Spinal cord (tissue), 9 donors: ENCODE measurements at regions not wholly inside any gene's neighbourhood (a gene's known extent, or its start where the extent isn't known, plus 50 kb on each side); places are given as distances from the start of the nearest gene placed in this dataset.
"Not testable (repeated sequence)": the region's sequence is repeated elsewhere in the genome, so short reads cannot be mapped to it uniquely, and the experiment has no call there.

Experiments
- DNase-seq, 6 donors: peaks; one replicate each; pipeline versions ENCODE4 v3.0.0 to v3.0.0-alpha.2; 2013 to 2015; ENCODE audit warnings: low spot score in 6 of 6, low read depth in 4 of 6
- H3K27ac ChIP-seq: one replicate; pipeline ENCODE4 v1.5.1; 2013; ENCODE audit warnings: low read depth, low read length, control low read depth
- H3K27me3 ChIP-seq: one replicate; pipeline ENCODE4 v1.6.1; 2013; ENCODE audit warnings: low read length; ENCODE audit not compliant: control insufficient read depth, insufficient read depth
- H3K36me3 ChIP-seq: one replicate; pipeline ENCODE4 v1.6.1; 2013; ENCODE audit warnings: low read length; ENCODE audit not compliant: control insufficient read depth, insufficient read depth
- H3K4me1 ChIP-seq: one replicate; pipeline ENCODE4 v1.6.1; 2013; ENCODE audit warnings: low read length; ENCODE audit not compliant: control insufficient read depth, insufficient read depth
- H3K4me3 ChIP-seq: one replicate; pipeline ENCODE4 v1.5.1; 2013; ENCODE audit warnings: low read depth, low read length, control low read depth
- H3K9me3 ChIP-seq: one replicate; pipeline ENCODE4 v1.6.1; 2013; ENCODE audit warnings: low read length; ENCODE audit not compliant: control insufficient read depth, insufficient read depth
- WGBS: methylation state at CpG from one replicate; pipeline ENCODE4 v1.1.5; 2013; ENCODE audit warnings: missing lambda C conversion rate; ENCODE audit not compliant: insufficient coverage; 5-methylcytosine and 5-hydroxymethylcytosine counted together
- donor health status: healthy.

GRCh38 chrX:77174680-77175519, 272.3 kb upstream of the FGF16 start:
- Histone ChIP-seq H3K9me3 (no peaks in the 10 kb centered on the region), H3K27me3 (no peaks in the 10 kb centered on the region), H3K27ac (no peak overlapping the region), H3K4me1 (no peaks in the 10 kb centered on the region), H3K4me3 (no peak overlapping the region), H3K36me3 (no peaks in the 10 kb centered on the region)
- peak in 1 of 6 donors; percentile 1 for DNase-seq
- WGBS, result 43% methylated on average over 1 of the region's 2 CpGs

DNA sequence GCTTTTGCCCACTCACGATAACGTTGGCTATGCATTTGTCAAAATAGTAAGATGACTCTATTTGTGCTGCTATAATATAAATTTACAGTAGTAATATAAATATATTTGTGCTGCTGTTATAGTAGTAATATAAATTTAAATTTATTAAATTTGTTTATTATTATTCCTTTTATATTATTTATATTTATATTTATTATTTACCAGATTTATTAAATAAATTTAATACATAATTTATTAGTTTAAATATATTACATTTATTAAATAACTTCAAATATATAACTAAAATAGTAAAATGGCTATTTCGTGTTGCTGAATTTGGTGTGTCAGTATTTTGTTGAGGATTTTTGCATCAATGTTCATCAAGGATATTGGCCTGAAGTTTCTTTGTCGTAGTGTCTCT, 246.5 kb upstream of the FGF16 start:
- H3K27ac ChIP-seq, result no peak overlapping the region
- no peaks in the 10 kb centered on the region for H3K27me3 ChIP-seq
- DNase-seq, result no peak
- no peak overlapping the region for H3K4me3 ChIP-seq
- no CpG with 5 or more reads among the region's 4 CpGs for WGBS
- no peaks in the 10 kb centered on the region for H3K4me1 ChIP-seq
- no peaks in the 10 kb centered on the region for H3K9me3 ChIP-seq
- no peaks in the 10 kb centered on the region for H3K36me3 ChIP-seq

DNA sequence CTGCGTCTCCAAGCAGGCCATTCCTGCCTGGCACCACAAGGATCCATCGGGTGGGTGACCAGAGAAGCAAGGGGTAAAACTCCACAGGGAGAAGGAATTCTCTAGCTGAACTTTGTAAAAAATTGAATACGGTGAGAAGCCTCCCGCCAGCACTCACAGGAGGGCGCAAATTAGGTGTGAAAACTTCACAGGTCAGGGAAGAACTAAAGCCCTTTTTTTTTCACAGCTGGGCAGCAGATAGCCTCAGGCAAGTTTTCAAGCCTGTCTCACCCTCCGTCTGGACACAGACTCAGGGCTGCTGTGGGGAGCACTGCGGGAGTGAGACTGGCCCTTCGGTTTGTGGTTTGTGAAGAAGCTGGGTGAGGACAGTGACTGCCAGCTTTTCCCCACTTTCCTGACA, 224.1 kb upstream of the FGF16 start:
- H3K27me3 ChIP-seq, result no peaks in the 10 kb centered on the region
- 47% methylated on average over 6 of the region's 8 CpGs for WGBS
- H3K36me3 ChIP-seq, result no peaks in the 10 kb centered on the region
- no peaks in the 10 kb centered on the region for H3K9me3 ChIP-seq
- no peaks in the 10 kb centered on the region for H3K4me1 ChIP-seq
- H3K27ac ChIP-seq, result no peak overlapping the region
- DNase-seq, result no peak
- H3K4me3 ChIP-seq, result no peak overlapping the region

- Histone ChIP-seq H3K27me3 (no peaks in the 10 kb centered on the region), H3K27ac (no peak overlapping the region), H3K4me3 (no peak overlapping the region), H3K4me1 (no peaks in the 10 kb centered on the region), H3K36me3 (no peaks in the 10 kb centered on the region), H3K9me3 (peaks cover 9% of the 10 kb centered on the region)
- DNase-seq, result no peak
- 34% methylated on average over 2 of the region's 2 CpGs for WGBS
Observed at GRCh38 chrX:77264490-77264889, 182.7 kb upstream of the FGF16 start.

DNA sequence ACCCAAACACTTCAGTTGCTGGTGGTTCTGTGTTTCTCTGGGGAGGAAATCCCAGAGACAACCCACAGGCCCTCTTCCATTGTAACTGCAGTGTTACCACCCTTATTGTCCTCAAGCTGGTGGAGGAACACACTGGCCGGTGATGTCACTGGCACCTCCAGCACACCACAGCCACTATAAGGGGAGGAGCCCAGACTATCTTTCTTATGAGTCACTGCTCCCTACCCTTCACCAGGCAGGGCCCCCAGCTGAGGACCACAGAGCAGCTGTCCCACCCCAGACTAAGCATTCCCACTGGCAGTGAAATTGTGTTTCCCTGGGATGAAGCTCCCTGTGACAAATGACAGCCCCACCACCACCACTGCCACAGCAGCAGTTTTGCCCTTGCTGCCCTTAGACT, 171.8 kb upstream of the FGF16 start:
- Histone ChIP-seq H3K4me3 (no peak overlapping the region), H3K27me3 (no peaks in the 10 kb centered on the region), H3K27ac (no peak overlapping the region), H3K9me3 (peaks cover 2% of the 10 kb centered on the region), H3K4me1 (no peaks in the 10 kb centered on the region), H3K36me3 (no peaks in the 10 kb centered on the region)
- WGBS, result 83% methylated on average over 1 of the region's 1 CpG
- no peak for DNase-seq

GRCh38 chrX:77276742-77277141, 170.4 kb upstream of the FGF16 start:
- H3K36me3 ChIP-seq, result no peaks in the 10 kb centered on the region

GRCh38 chrX:77277911-77278310, 169.3 kb upstream of the FGF16 start:
- H3K4me1 ChIP-seq, result no peaks in the 10 kb centered on the region
- H3K4me3 ChIP-seq, result no peak overlapping the region
- H3K27me3 ChIP-seq, result no peaks in the 10 kb centered on the region
- WGBS, result 50% methylated on average over 1 of the region's 2 CpGs
- no peak for DNase-seq
- no peak overlapping the region for H3K27ac ChIP-seq
- peaks cover 2% of the 10 kb centered on the region for H3K9me3 ChIP-seq
- no peaks in the 10 kb centered on the region for H3K36me3 ChIP-seq

More at GRCh38 chrX:77276742-77277141, 170.4 kb upstream of the FGF16 start:
- H3K4me1 ChIP-seq, result no peaks in the 10 kb centered on the region
- no peak for DNase-seq
- no peaks in the 10 kb centered on the region for H3K27me3 ChIP-seq
- H3K27ac ChIP-seq, result no peak overlapping the region
- 10% methylated on average over 1 of the region's 1 CpG for WGBS
- H3K4me3 ChIP-seq, result no peak overlapping the region
- peaks cover 2% of the 10 kb centered on the region for H3K9me3 ChIP-seq

DNA sequence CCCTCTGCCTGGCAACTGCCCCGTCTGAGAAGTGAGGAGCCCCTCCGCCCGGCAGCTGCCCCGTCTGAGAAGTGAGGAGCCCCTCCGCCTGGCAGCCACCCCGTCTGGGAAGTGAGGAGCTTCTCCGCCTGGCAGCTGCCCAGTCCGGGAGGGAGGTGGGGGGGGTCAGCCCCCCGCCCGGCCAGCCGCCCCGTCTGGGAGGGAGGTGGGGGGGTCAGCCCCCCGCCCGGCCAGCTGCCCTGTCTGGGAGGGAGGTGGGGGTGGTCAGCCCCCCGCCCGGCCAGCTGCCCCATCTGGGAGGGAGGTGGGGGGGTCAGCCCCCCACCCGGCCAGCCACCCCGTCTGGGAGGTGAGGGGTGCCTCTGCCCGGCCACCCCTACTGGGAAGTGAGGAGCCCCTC, 167.8 kb upstream of the FGF16 start:
- H3K9me3 ChIP-seq, H3K4me1 ChIP-seq, H3K27me3 ChIP-seq, DNase-seq, H3K27ac ChIP-seq, H3K4me3 ChIP-seq, H3K36me3 ChIP-seq: not testable (repeated sequence)
- WGBS, result no CpG with 5 or more reads among the region's 19 CpGs

DNA sequence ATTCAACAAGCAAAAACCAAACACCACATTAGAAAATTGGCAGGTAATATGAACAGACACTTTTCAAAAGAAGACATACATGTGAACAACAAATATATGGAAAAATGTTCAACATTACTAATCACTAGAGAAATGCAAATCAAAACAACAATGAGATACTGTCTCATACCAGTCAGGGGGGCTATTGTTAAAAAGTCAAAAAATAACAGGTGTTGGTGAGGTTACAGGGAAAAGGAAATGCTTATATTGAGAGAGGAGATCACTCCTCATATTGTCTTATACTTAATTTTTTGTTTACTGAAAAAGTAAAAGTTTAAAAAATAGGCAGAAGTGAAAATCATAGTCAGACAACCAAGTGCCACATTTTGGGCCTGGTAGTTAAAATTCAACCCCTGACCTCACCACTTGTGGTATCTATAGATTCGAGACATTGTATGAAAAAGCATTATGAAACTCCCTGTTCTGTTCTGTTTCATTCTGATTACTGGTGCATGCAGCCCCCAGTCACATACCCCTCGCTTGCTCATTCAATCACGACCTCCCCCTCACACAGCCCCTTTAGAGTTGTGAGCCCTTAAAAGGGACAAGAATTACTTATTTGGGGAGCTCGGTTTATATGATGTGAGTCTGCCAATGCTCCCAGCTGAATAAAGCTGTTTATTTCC, 153.7 kb upstream of the FGF16 start:
- Histone ChIP-seq H3K27me3 (no peaks in the 10 kb centered on the region), H3K27ac (no peak overlapping the region), H3K4me1 (no peaks in the 10 kb centered on the region), H3K9me3 (no peaks in the 10 kb centered on the region), H3K4me3 (no peak overlapping the region), H3K36me3 (no peaks in the 10 kb centered on the region)
- 45% methylated on average over 2 of the region's 4 CpGs for WGBS
- DNase-seq, result no peak

- H3K4me3 ChIP-seq, result no peak overlapping the region
- WGBS, result 67% methylated on average over 2 of the region's 5 CpGs
- no peaks in the 10 kb centered on the region for H3K27me3 ChIP-seq
- no peaks in the 10 kb centered on the region for H3K36me3 ChIP-seq
- H3K27ac ChIP-seq, result no peak overlapping the region
- no peaks in the 10 kb centered on the region for H3K4me1 ChIP-seq
- no peak for DNase-seq
- no peaks in the 10 kb centered on the region for H3K9me3 ChIP-seq
Observed at GRCh38 chrX:77298296-77298695, 148.9 kb upstream of the FGF16 start.
